HepG2 (cell line): ENCODE measurements at regions not wholly inside any gene's neighbourhood (a gene's known extent, or its start where the extent isn't known, plus 50 kb on each side); places are given as distances from the start of the nearest gene placed in this dataset.

ENCODE experiments used
- ATAC-seq: fragments of 200-7000 bp; cut with Tn5 transposase; 3 replicates; pipeline ENCODE4 v1.9.1; 2020; ENCODE audit warnings: mild to moderate bottlenecking, moderate library complexity
- BruUV-seq: library from RNA; stranded (reverse); fragments of 400-500 nt; replicated peaks from 2 replicates; lab custom pipeline; 2021; lab: Mats Ljungman, UMichigan
- CTCF ChIA-PET: fragments of 300-600 bp; formaldehyde crosslinking; extraction: SDS; loops from one replicate; lab custom pipeline; 2021; ENCODE audit warnings: low total read pairs, inconsistent platforms, low intra/inter-chr PET ratio; lab: Yijun Ruan, JAX
- POLR2A ChIA-PET: fragments of 350-600 bp; sonication (Branson Sonifier 250); formaldehyde crosslinking; loops from one replicate; lab custom pipeline; 2020; ENCODE audit warnings: antibody characterized with exemption, inconsistent platforms; lab: Yijun Ruan, JAX
- DNase-seq: peaks from one replicate; pipeline ENCODE4 v3.0.0-alpha.2; 2015; ENCODE audit warnings: low spot score
- FAIRE-seq: peaks from 3 replicates; lab custom pipeline; 2011; peaks lifted over from hg19 to GRCh38; lab: Jason Lieb, UNC
- H2AFZ ChIP-seq: one replicate; pipeline ENCODE4 v1.6.1; 2011; ENCODE audit warnings: low read length, inconsistent platforms
- H3K27ac ChIP-seq: fragments of 300-600 bp; 3 replicates; pipeline ENCODE4 v1.8.0; 2011; ENCODE audit warnings: mixed run types, mild to moderate bottlenecking, mixed read lengths, low read length, inconsistent platforms; ENCODE audit not compliant: insufficient read depth; ENCODE audit errors: extremely low read length
- H3K27me3 ChIP-seq, 2 experiments: fragments of 200-600 bp in 1 of 2; 2 replicates in 1 of 2; 3 replicates in 1 of 2; pipeline versions ENCODE4 v1.6.0 to v1.8.0; 2011; ENCODE audit warnings: low read length in 2 of 2, mild to moderate bottlenecking in 2 of 2, moderate library complexity in 2 of 2, inconsistent platforms in 1 of 2; ENCODE audit not compliant: insufficient read depth in 2 of 2, control insufficient read depth in 1 of 2
- H3K36me3 ChIP-seq, 2 experiments: fragments of 200-600 bp in 1 of 2; replicated peaks in 1 of 2; 2 replicates in 1 of 2; 3 replicates in 1 of 2; pipeline versions ENCODE4 v1.5.1 to v1.8.0; 2011; ENCODE audit warnings: low read length in 2 of 2, inconsistent platforms in 1 of 2; ENCODE audit not compliant: insufficient read depth in 2 of 2, control insufficient read depth in 1 of 2
- H3K4me1 ChIP-seq: 2 replicates; pipeline ENCODE4 v1.5.1; 2012; ENCODE audit warnings: low read length, inconsistent platforms; ENCODE audit not compliant: insufficient read depth
- H3K4me2 ChIP-seq: 2 replicates; pipeline ENCODE4 v1.6.0; 2011; ENCODE audit warnings: low read depth, low read length, inconsistent platforms
- H3K4me3 ChIP-seq, 3 experiments: fragments of 200-600 bp in 1 of 3; sonication (generic), shearing (Covaris generic) in 1 of 3; replicated peaks in 1 of 3; 2 replicates each; pipeline ENCODE4 v1.5.1; 2011 to 2016; ENCODE audit warnings: low read length in 3 of 3, inconsistent platforms in 2 of 3, low read depth in 2 of 3, mild to moderate bottlenecking in 2 of 3, control low read depth in 1 of 3, mixed read lengths in 1 of 3; ENCODE audit not compliant: insufficient read depth in 1 of 3
- H3K79me2 ChIP-seq: one replicate; pipeline ENCODE4 v1.6.1; 2011; ENCODE audit warnings: low read length, inconsistent platforms; ENCODE audit not compliant: insufficient read depth
- H3K9ac ChIP-seq: 2 replicates; pipeline ENCODE4 v1.6.0; 2011; ENCODE audit warnings: mild to moderate bottlenecking, low read depth, low read length, inconsistent platforms; ENCODE audit not compliant: insufficient read depth
- H3K9me3 ChIP-seq: 2 replicates; pipeline ENCODE4 v1.5.1; 2012; ENCODE audit warnings: mild to moderate bottlenecking, low read length
- H4K20me1 ChIP-seq: 2 replicates; pipeline ENCODE4 v1.6.0; 2011; ENCODE audit warnings: inconsistent platforms, mild to moderate bottlenecking, low read length, moderate library complexity; ENCODE audit not compliant: insufficient read depth
- FOXJ3 ChIP-seq: sonication (generic); formaldehyde crosslinking; IDR thresholded peaks from 2 replicates; pipeline ENCODE4 v1.4.0; 2020; ENCODE audit warnings: missing genetic modification reagents, mild to moderate bottlenecking, borderline replicate concordance
- HNRNPK ChIP-seq: fragments of 200-400 bp; formaldehyde crosslinking; IDR thresholded peaks from 2 replicates; pipeline ENCODE4 v1.6.1; 2018; ENCODE audit warnings: low read length, low read depth, moderate library complexity, mild to moderate bottlenecking; ENCODE audit not compliant: poor library complexity, severe bottlenecking
- ISL2 ChIP-seq: sonication (generic); formaldehyde crosslinking; IDR thresholded peaks from 2 replicates; pipeline ENCODE4 v1.5.0; 2020; ENCODE audit warnings: missing genetic modification reagents
- MIXL1 ChIP-seq: IDR thresholded peaks from 2 replicates; pipeline ENCODE4 v1.6.1; 2016
- MTERF4 ChIP-seq: sonication (generic); formaldehyde crosslinking; IDR thresholded peaks from 2 replicates; pipeline ENCODE4 v1.8.0; 2023; ENCODE audit warnings: mild to moderate bottlenecking, missing genetic modification reagents
- MXI1 ChIP-seq: IDR thresholded peaks from 3 replicates; pipeline ENCODE4 v1.6.1; 2012; ENCODE audit warnings: low read depth, low read length, inconsistent platforms, borderline replicate concordance
- NFIC ChIP-seq: IDR thresholded peaks from 2 replicates; pipeline ENCODE4 v1.6.1; 2012; ENCODE audit warnings: mild to moderate bottlenecking, low read length, inconsistent platforms
- NR0B2 ChIP-seq: sonication (generic); formaldehyde crosslinking; IDR thresholded peaks from 2 replicates; pipeline ENCODE4 v1.4.0; 2020; ENCODE audit warnings: mild to moderate bottlenecking, missing genetic modification reagents
- SMYD3 ChIP-seq: sonication (generic); formaldehyde crosslinking; IDR thresholded peaks from 2 replicates; pipeline ENCODE4 v1.8.1; 2023; ENCODE audit warnings: mild to moderate bottlenecking, missing genetic modification reagents
- SNAI1 ChIP-seq: sonication (generic); formaldehyde crosslinking; IDR thresholded peaks from 2 replicates; pipeline ENCODE4 v1.5.0; 2020; ENCODE audit warnings: mild to moderate bottlenecking, missing genetic modification reagents, borderline replicate concordance
- SOX13 ChIP-seq, 3 experiments: fragments of 450-650 bp in 1 of 3; sonication (generic) in 1 of 3; formaldehyde crosslinking in 1 of 3; IDR thresholded peaks in 2 of 3; conservative IDR thresholded peaks in 1 of 3; 2 replicates each; pipeline versions ENCODE4 v1.5.0 to v1.6.1; 2016 to 2020; ENCODE audit warnings: antibody characterized with exemption in 1 of 3, mild to moderate bottlenecking in 1 of 3, missing compliant biosample characterization in 1 of 3, missing genetic modification reagents in 1 of 3, moderate library complexity in 1 of 3
- SSRP1 ChIP-seq: IDR thresholded peaks from 2 replicates; pipeline ENCODE4 v1.6.1; 2016; ENCODE audit warnings: control low read depth
- ZBTB3 ChIP-seq: sonication (generic); formaldehyde crosslinking; IDR thresholded peaks from 2 replicates; pipeline ENCODE4 v1.4.0; 2020; ENCODE audit warnings: low read depth, mild to moderate bottlenecking, moderate library complexity, missing genetic modification reagents, borderline replicate concordance
- ZFP37 ChIP-seq: sonication (generic); formaldehyde crosslinking; IDR thresholded peaks from 2 replicates; pipeline ENCODE4 v1.4.0; 2020; ENCODE audit warnings: missing genetic modification reagents, borderline replicate concordance
- ZNF138 ChIP-seq: sonication (generic); formaldehyde crosslinking; IDR thresholded peaks from 2 replicates; pipeline ENCODE4 v1.5.0; 2020; ENCODE audit warnings: mild to moderate bottlenecking, low read depth, missing genetic modification reagents
- ZNF3 ChIP-seq: IDR thresholded peaks from 2 replicates; pipeline ENCODE4 v1.7.0; 2017; ENCODE audit warnings: inconsistent platforms
- ZNF552 ChIP-seq: sonication (generic); formaldehyde crosslinking; IDR thresholded peaks from 2 replicates; pipeline ENCODE4 v1.9.0; 2022; ENCODE audit warnings: missing genetic modification reagents, mild to moderate bottlenecking, borderline replicate concordance
- WGBS: methylation state at CpG from one replicate; pipeline ENCODE4 v1.1.6; 2017; ENCODE audit warnings: low lambda C conversion rate; 5-methylcytosine and 5-hydroxymethylcytosine counted together
- in situ Hi-C: cut with HindIII; loops from 2 replicates; pipeline ENCODE4 v1.10.0; 2017; ENCODE audit warnings: low pct_unique_long_range_greater_than_20kb; ENCODE audit not compliant: extremely low pct_ligation_motif_present
- intact Hi-C: fragments of 100-400 bp; cut with micrococcal nuclease; formaldehyde crosslinking; loops from one replicate; pipeline ENCODE4 v1.10.0; 2022; ENCODE audit not compliant: unreplicated experiment
- TF ChIP-seq, protein P1 (sequence below): sonication (generic); formaldehyde crosslinking; IDR thresholded peaks from 2 replicates; pipeline ENCODE4 v1.4.0; 2020; ENCODE audit warnings: missing genetic modification reagents
- TF ChIP-seq, protein P2 (sequence below): sonication (generic); formaldehyde crosslinking; IDR thresholded peaks from 2 replicates; pipeline ENCODE4 v1.4.0; 2020; ENCODE audit warnings: mild to moderate bottlenecking, missing genetic modification reagents

- no peak for TF ChIP-seq SSRP1 (CRISPR knock-in tag)
- no peak for TF ChIP-seq ZFP37 (CRISPR knock-in tag)
- no peak for TF ChIP-seq HNRNPK
- TF ChIP-seq ZNF3 (CRISPR knock-in tag): no peak
Observed at GRCh38 chr2:123002660-123003248, 1022.3 kb upstream of the CNTNAP5 start (continued).

DNA sequence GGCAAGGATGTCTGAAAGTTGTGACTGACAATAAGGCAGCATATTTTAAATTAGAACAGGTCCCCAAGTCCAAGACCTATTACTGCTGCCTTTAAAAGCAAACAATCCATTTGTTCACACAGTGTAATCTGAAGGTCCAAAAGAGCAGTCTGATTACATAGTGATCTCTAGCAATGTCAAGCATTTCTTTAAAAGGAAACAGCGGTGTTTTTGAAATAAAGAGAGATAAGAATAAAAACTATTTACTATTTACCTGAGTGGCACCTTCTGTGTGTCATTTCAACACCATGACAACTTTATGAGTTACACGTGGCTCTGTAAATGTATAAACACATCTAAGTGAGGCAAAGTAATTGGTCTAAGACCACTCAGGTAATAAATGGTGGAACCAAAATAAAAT is 1009.9 kb upstream of the CNTNAP5 start:
- in situ Hi-C loops: no loop called here
- POLR2A ChIA-PET: no interaction called here
- peak; percentile 56; the same call in 2 of the 3 replicates for TF ChIP-seq MXI1
- 0 out of 2 replicates have a peak, but pooled peaks have one; percentile 24 for TF ChIP-seq ISL2 (CRISPR knock-in tag)
- TF ChIP-seq NFIC: peak; percentile 62; the same call in 1 of the 2 replicates
- TF ChIP-seq SNAI1 (CRISPR knock-in tag): no peak
- TF ChIP-seq, protein P1, sequence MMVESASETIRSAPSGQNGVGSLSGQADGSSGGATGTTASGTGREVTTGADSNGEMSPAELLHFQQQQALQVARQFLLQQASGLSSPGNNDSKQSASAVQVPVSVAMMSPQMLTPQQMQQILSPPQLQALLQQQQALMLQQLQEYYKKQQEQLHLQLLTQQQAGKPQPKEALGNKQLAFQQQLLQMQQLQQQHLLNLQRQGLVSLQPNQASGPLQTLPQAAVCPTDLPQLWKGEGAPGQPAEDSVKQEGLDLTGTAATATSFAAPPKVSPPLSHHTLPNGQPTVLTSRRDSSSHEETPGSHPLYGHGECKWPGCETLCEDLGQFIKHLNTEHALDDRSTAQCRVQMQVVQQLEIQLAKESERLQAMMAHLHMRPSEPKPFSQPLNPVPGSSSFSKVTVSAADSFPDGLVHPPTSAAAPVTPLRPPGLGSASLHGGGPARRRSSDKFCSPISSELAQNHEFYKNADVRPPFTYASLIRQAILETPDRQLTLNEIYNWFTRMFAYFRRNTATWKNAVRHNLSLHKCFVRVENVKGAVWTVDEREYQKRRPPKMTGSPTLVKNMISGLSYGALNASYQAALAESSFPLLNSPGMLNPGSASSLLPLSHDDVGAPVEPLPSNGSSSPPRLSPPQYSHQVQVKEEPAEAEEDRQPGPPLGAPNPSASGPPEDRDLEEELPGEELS (CRISPR knock-in tag): peak; percentile 45; the same call in 1 of the 2 replicates
- TF ChIP-seq MIXL1 (CRISPR knock-in tag): peak; percentile 73
- no peak for TF ChIP-seq ZBTB3 (CRISPR knock-in tag)
- no peak for TF ChIP-seq NR0B2
- peak; percentile 58; the same call in 1 of the 2 replicates for TF ChIP-seq FOXJ3 (CRISPR knock-in tag)
- no peak for TF ChIP-seq SMYD3
- TF ChIP-seq, protein P2, sequence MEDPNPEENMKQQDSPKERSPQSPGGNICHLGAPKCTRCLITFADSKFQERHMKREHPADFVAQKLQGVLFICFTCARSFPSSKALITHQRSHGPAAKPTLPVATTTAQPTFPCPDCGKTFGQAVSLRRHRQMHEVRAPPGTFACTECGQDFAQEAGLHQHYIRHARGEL: no peak
- no peak for TF ChIP-seq MTERF4 (CRISPR knock-in tag)
- TF ChIP-seq SOX13 (IDR thresholded peaks at IDR 0.05): no peak
- peak in 1 of 2 experiments; percentile 47; a peak in 1 of 4 replicates for TF ChIP-seq SOX13 (CRISPR knock-in tag; conservative IDR thresholded peaks at IDR 0.05 in 1 of 2, IDR thresholded peaks at IDR 0.05 in 1 of 2)
- TF ChIP-seq ZNF138 (CRISPR knock-in tag): no peak
- no peak for TF ChIP-seq ZNF552 (CRISPR knock-in tag)

More for the DNA sequence above, 1009.9 kb upstream of the CNTNAP5 start:
- no peak overlapping the region for H2AFZ ChIP-seq
- no peak overlapping the region for H3K4me2 ChIP-seq
- CTCF ChIA-PET: no interaction called here
- H3K9ac ChIP-seq: no peak overlapping the region
- H3K9me3 ChIP-seq: peaks cover 25% of the 10 kb centered on the region
- FAIRE-seq (peak; percentile 36), DNase-seq (peak; percentile 67), ATAC-seq (peak; percentile 100)
- H3K79me2 ChIP-seq: no peaks in the 10 kb centered on the region
- 0% methylated on average over 2 of the region's 2 CpGs for WGBS
- BruUV-seq: no TSS peak
- no peak overlapping the region for H3K4me3 ChIP-seq
- H3K27me3 ChIP-seq: no peaks in the 10 kb centered on the region
- no peaks in the 10 kb centered on the region for H3K36me3 ChIP-seq
- no peaks in the 10 kb centered on the region for H4K20me1 ChIP-seq
- intact Hi-C loops: no loop called here
- H3K27ac ChIP-seq: no peak overlapping the region
- peaks cover 12% of the 10 kb centered on the region for H3K4me1 ChIP-seq
